H1 (cell line): ENCODE measurements at regions not wholly inside any gene's neighbourhood (a gene's known extent, or its start where the extent isn't known, plus 50 kb on each side); places are given as distances from the start of the nearest gene placed in this dataset.
A peak's percentile ranks its signal among the peaks of the same experiment; 100 is the strongest.

Experiments
- CTCF ChIA-PET: fragments of 300-600 bp; sonication (Branson Sonifier 250); formaldehyde crosslinking; loops from one replicate; lab custom pipeline; 2021; ENCODE audit not compliant: partially characterized antibody; lab: Charles Lee
- POLR2A ChIA-PET: fragments of 300-600 bp; sonication (Branson Sonifier 250); formaldehyde crosslinking; loops from one replicate; lab custom pipeline; 2021; ENCODE audit warnings: inconsistent platforms; ENCODE audit not compliant: partially characterized antibody; lab: Charles Lee
- DNase-seq, 2 experiments: peaks; one replicate each; pipeline versions ENCODE4 v3.0.0 to v3.0.0-alpha.2; 2010 to 2022; ENCODE audit warnings: low spot score in 2 of 2, low read depth in 1 of 2, mixed read lengths in 1 of 2
- FAIRE-seq: peaks from 2 replicates; lab custom pipeline; 2011; peaks lifted over from hg19 to GRCh38; lab: Jason Lieb, UNC
- H2AFZ ChIP-seq: 2 replicates; pipeline ENCODE4 v1.8.1; 2012; ENCODE audit warnings: low read length, inconsistent platforms
- H2AK5ac ChIP-seq: 2 replicates; pipeline ENCODE4 v1.6.1; 2013; ENCODE audit warnings: low read depth, low read length
- H2BK120ac ChIP-seq: replicated peaks from 2 replicates; pipeline ENCODE3; 2013; ENCODE audit warnings: low read depth, low read length, inconsistent platforms
- H2BK12ac ChIP-seq: 2 replicates; pipeline ENCODE4 v1.6.1; 2013; ENCODE audit warnings: low read depth, low read length
- H2BK15ac ChIP-seq: 2 replicates; pipeline ENCODE4 v1.6.1; 2013; ENCODE audit warnings: low read length
- H2BK20ac ChIP-seq: 2 replicates; pipeline ENCODE4 v1.6.1; 2013; ENCODE audit warnings: low read length
- H2BK5ac ChIP-seq: 2 replicates; pipeline ENCODE4 v1.6.1; 2013; ENCODE audit warnings: low read depth, low read length
- H3K14ac ChIP-seq: 2 replicates; pipeline ENCODE4 v1.6.1; 2013; ENCODE audit warnings: inconsistent platforms; ENCODE audit not compliant: insufficient read length
- H3K18ac ChIP-seq: 2 replicates; pipeline ENCODE4 v1.6.1; 2013; ENCODE audit warnings: low read length; ENCODE audit errors: extremely low read depth
- H3K23ac ChIP-seq: 2 replicates; pipeline ENCODE4 v1.6.1; 2013; ENCODE audit warnings: inconsistent platforms; ENCODE audit not compliant: insufficient read length
- H3K23me2 ChIP-seq: 2 replicates; pipeline ENCODE4 v1.6.1; 2013; ENCODE audit warnings: low read depth, low read length
- H3K27ac ChIP-seq: 2 replicates; pipeline ENCODE4 v1.6.1; 2011; ENCODE audit warnings: low read depth, low read length, inconsistent platforms
- H3K27me3 ChIP-seq, 4 experiments: replicated peaks in 1 of 4; 1 replicate in 1 of 4; 2 replicates in 3 of 4; pipeline versions ENCODE4 v1.6.1 to v1.8.1; 2011 to 2013; ENCODE audit warnings: low read length in 3 of 4, mild to moderate bottlenecking in 3 of 4, inconsistent platforms in 2 of 4, mixed read lengths in 2 of 4, moderate library complexity in 1 of 4; ENCODE audit not compliant: control insufficient read depth in 3 of 4, insufficient read depth in 3 of 4; ENCODE audit errors: extremely low read depth in 1 of 4
- H3K36me3 ChIP-seq, 4 experiments: 2 replicates each; pipeline versions ENCODE4 v1.6.1 to v1.8.1; 2011 to 2013; ENCODE audit warnings: mild to moderate bottlenecking in 4 of 4, low read length in 3 of 4, moderate library complexity in 2 of 4, control low read depth in 1 of 4, inconsistent platforms in 1 of 4; ENCODE audit not compliant: insufficient read depth in 4 of 4, control insufficient read depth in 2 of 4
- H3K4ac ChIP-seq: replicated peaks from 2 replicates; pipeline ENCODE3; 2013; ENCODE audit warnings: low read length, low read depth, mixed read lengths, inconsistent platforms; ENCODE audit not compliant: insufficient read length
- H3K4me1 ChIP-seq, 4 experiments: replicated peaks in 1 of 4; 1 replicate in 1 of 4; 2 replicates in 3 of 4; pipeline versions ENCODE4 v1.6.1 to v1.8.1; 2011 to 2013; ENCODE audit warnings: low read length in 3 of 4, inconsistent platforms in 2 of 4, mixed read lengths in 1 of 4; ENCODE audit not compliant: insufficient read depth in 4 of 4, control insufficient read depth in 3 of 4
- H3K4me2 ChIP-seq, 2 experiments: 2 replicates each; pipeline versions ENCODE4 v1.6.1 to v1.8.1; 2011 to 2013; ENCODE audit warnings: low read depth in 2 of 2, low read length in 2 of 2, control low read depth in 1 of 2, inconsistent platforms in 1 of 2, mild to moderate bottlenecking in 1 of 2; ENCODE audit not compliant: insufficient read depth in 1 of 2
- H3K4me3 ChIP-seq, 4 experiments: fragments of 200-600, 300-600 bp in 1 of 4; sonication (generic), shearing (Covaris generic), sonication (Bioruptor Twin) in 1 of 4; 2 replicates each; pipeline versions ENCODE4 v1.5.1 to v1.8.1; 2011 to 2016; ENCODE audit warnings: low read length in 4 of 4, low read depth in 3 of 4, control low read depth in 2 of 4, inconsistent platforms in 2 of 4, mild to moderate bottlenecking in 2 of 4, mixed read lengths in 1 of 4, moderate library complexity in 1 of 4; ENCODE audit not compliant: insufficient read depth in 2 of 4; ENCODE audit errors: extremely low read depth in 1 of 4
- H3K56ac ChIP-seq: replicated peaks from 2 replicates; pipeline ENCODE3; 2013; ENCODE audit warnings: low read depth, mild to moderate bottlenecking, mixed read lengths, low read length, inconsistent platforms; ENCODE audit not compliant: insufficient read length
- H3K79me1 ChIP-seq: 2 replicates; pipeline ENCODE4 v1.6.1; 2013; ENCODE audit warnings: low read depth, low read length, control low read depth
- H3K79me2 ChIP-seq, 2 experiments: 2 replicates each; pipeline versions ENCODE4 v1.6.1 to v1.8.1; 2012 to 2013; ENCODE audit warnings: low read length in 2 of 2, mild to moderate bottlenecking in 2 of 2, inconsistent platforms in 1 of 2; ENCODE audit not compliant: insufficient read depth in 2 of 2, control insufficient read depth in 1 of 2
- H3K9ac ChIP-seq, 4 experiments: replicated peaks in 1 of 4; 1 replicate in 1 of 4; 2 replicates in 3 of 4; pipeline versions ENCODE4 v1.6.1 to v1.8.1; 2011 to 2013; ENCODE audit warnings: low read depth in 3 of 4, low read length in 3 of 4, control low read depth in 2 of 4, mild to moderate bottlenecking in 2 of 4, moderate library complexity in 2 of 4, inconsistent platforms in 1 of 4; ENCODE audit errors: extremely low read depth in 1 of 4
- H3K9me3 ChIP-seq, 2 experiments: 2 replicates each; pipeline versions ENCODE4 v1.6.1 to v1.8.1; 2012 to 2013; ENCODE audit warnings: mild to moderate bottlenecking in 2 of 2, moderate library complexity in 2 of 2, control low read depth in 1 of 2, inconsistent platforms in 1 of 2, low read depth in 1 of 2, low read length in 1 of 2, mixed read lengths in 1 of 2; ENCODE audit not compliant: insufficient read depth in 2 of 2
- H4K20me1 ChIP-seq, 2 experiments: replicated peaks in 1 of 2; 2 replicates each; pipeline versions ENCODE3 to v1.8.1; 2011 to 2013; ENCODE audit warnings: inconsistent platforms in 2 of 2, low read length in 2 of 2, mild to moderate bottlenecking in 1 of 2; ENCODE audit not compliant: insufficient read depth in 2 of 2, control insufficient read depth in 1 of 2
- H4K5ac ChIP-seq: 2 replicates; pipeline ENCODE4 v1.6.1; 2013; ENCODE audit warnings: low read length, low read depth, mixed read lengths, inconsistent platforms; ENCODE audit not compliant: insufficient read length
- H4K8ac ChIP-seq: 2 replicates; pipeline ENCODE4 v1.8.0; 2013; ENCODE audit warnings: mild to moderate bottlenecking, moderate library complexity, low read length, inconsistent platforms; ENCODE audit not compliant: insufficient read depth; ENCODE audit errors: extremely low read depth
- H4K91ac ChIP-seq: replicated peaks from 2 replicates; pipeline ENCODE3; 2013; ENCODE audit warnings: low read length, mixed read lengths, inconsistent platforms; ENCODE audit not compliant: insufficient read length
- BRCA1 ChIP-seq: IDR thresholded peaks from 2 replicates; pipeline ENCODE4 v1.6.1; 2012; ENCODE audit warnings: low read depth, low read length, improper control_type of control experiment
- CEBPB ChIP-seq: IDR thresholded peaks from 2 replicates; pipeline ENCODE4 v1.6.1; 2012; ENCODE audit warnings: low read depth, low read length
- CREB1 ChIP-seq: IDR thresholded peaks from 2 replicates; pipeline ENCODE4 v1.6.1; 2012; ENCODE audit warnings: inconsistent platforms
- EGR1 ChIP-seq: IDR thresholded peaks from 2 replicates; pipeline ENCODE4 v1.6.1; 2011; ENCODE audit warnings: low read depth, low read length, borderline replicate concordance
- HDAC2 ChIP-seq, 2 experiments: fragments of 300-600 bp in 1 of 2; sonication (generic) in 1 of 2; IDR thresholded peaks; 2 replicates each; pipeline ENCODE4 v1.6.1; 2011 to 2012; ENCODE audit warnings: low read depth in 2 of 2, low read length in 2 of 2, mild to moderate bottlenecking in 2 of 2, moderate library complexity in 2 of 2, borderline replicate concordance in 1 of 2, inconsistent platforms in 1 of 2
- MAX ChIP-seq: IDR thresholded peaks from 2 replicates; pipeline ENCODE4 v1.6.1; 2012; ENCODE audit warnings: inconsistent platforms
- RXRA ChIP-seq: IDR thresholded peaks from 2 replicates; pipeline ENCODE4 v1.6.1; 2011; ENCODE audit warnings: low read depth, mild to moderate bottlenecking, low read length, moderate library complexity; ENCODE audit not compliant: insufficient read depth
- TAF1 ChIP-seq: IDR thresholded peaks from 2 replicates; pipeline ENCODE4 v1.6.1; 2011; ENCODE audit warnings: mild to moderate bottlenecking, low read depth, low read length
- WGBS, 2 experiments: shearing (Covaris generic) in 1 of 2; methylation state at CpG; one replicate each; pipeline versions ENCODE4 v1.1.6 to v1.1.7; 2013 to 2015; ENCODE audit warnings: low lambda C conversion rate in 2 of 2, mixed read lengths in 2 of 2, inconsistent platforms in 1 of 2, low coverage in 1 of 2, missing lambda C conversion rate in 1 of 2; ENCODE audit not compliant: insufficient replicate concordance in 2 of 2, insufficient coverage in 1 of 2, insufficient read length in 1 of 2; ENCODE audit errors: extremely low coverage in 1 of 2, missing lambda C conversion rate in 1 of 2; 5-methylcytosine and 5-hydroxymethylcytosine counted together

- ChIA-PET POLR2A (no interaction called here), CTCF (no interaction called here)
- H2AK5ac ChIP-seq = no peak overlapping the region
- no peak overlapping the region for H2BK5ac ChIP-seq
- 0 out of 2 replicates have a peak overlapping the region, but pooled peaks have one; percentile 32 for H2AFZ ChIP-seq
- no peak overlapping the region for H2BK120ac ChIP-seq
- H3K18ac ChIP-seq = no peak overlapping the region
- H3K4me1 ChIP-seq = no peaks in the 10 kb centered on the region
- no peak overlapping the region for H3K23ac ChIP-seq
- no peak overlapping the region for H2BK15ac ChIP-seq
- no peaks in the 10 kb centered on the region for H3K36me3 ChIP-seq
- no peak overlapping the region for H3K14ac ChIP-seq
- TF ChIP-seq HDAC2 (IDR thresholded peaks at IDR 0.05; ENCODE audit: borderline replicate concordance in 1 of 2, low read depth in 2 of 2, low read length in 2 of 2) = no peak
- no peak for TF ChIP-seq MAX
- TF ChIP-seq CREB1 = no peak
- TF ChIP-seq CEBPB = no peak
- TF ChIP-seq EGR1 = no peak
- no peak for TF ChIP-seq TAF1
- TF ChIP-seq RXRA = no peak
- TF ChIP-seq BRCA1 = no peak
- no peaks in the 10 kb centered on the region for H3K79me2 ChIP-seq
- FAIRE-seq (no peak), DNase-seq (no peak)
- H2BK12ac ChIP-seq = no peak overlapping the region
- no peak overlapping the region for H3K56ac ChIP-seq
- no peak overlapping the region for H3K4me2 ChIP-seq
- H3K9ac ChIP-seq = no peak overlapping the region
- H3K4ac ChIP-seq = no peak overlapping the region
- peaks cover 13% of the 10 kb centered on the region; the same call in 1 of the 2 replicates for H3K23me2 ChIP-seq
- no peak overlapping the region for H4K91ac ChIP-seq
- H3K9me3 ChIP-seq = peaks cover 0 to 8% of the 10 kb centered on the region in 2 experiments; a peak in 1 of 4 replicates
- no peak overlapping the region for H2BK20ac ChIP-seq
- WGBS, 2 experiments = 93% methylated on average over 2 of the region's 2 CpGs; no CpG with 5 or more reads in 1 of the 2 experiments
- H3K27ac ChIP-seq = no peak overlapping the region
- no peak overlapping the region for H4K5ac ChIP-seq
- H4K8ac ChIP-seq = no peak overlapping the region; the same call in 1 of the 2 replicates
- no peaks in the 10 kb centered on the region for H3K27me3 ChIP-seq
- H3K79me1 ChIP-seq = no peaks in the 10 kb centered on the region
- peaks cover 0 to 7% of the 10 kb centered on the region in 2 experiments for H4K20me1 ChIP-seq
- no peak overlapping the region for H3K4me3 ChIP-seq
Measured at GRCh38 chr2:129733579-129733978, 245.9 kb upstream of the RAB6C start.
